ENCODE measurements at regions not wholly inside any gene's neighbourhood (a gene's known extent, or its start where the extent isn't known, plus 50 kb on each side); places are given as distances from the start of the nearest gene placed in this dataset.
"Not testable (repeated sequence)": the region's sequence is repeated elsewhere in the genome, so short reads cannot be mapped to it uniquely, and the experiment has no call there.

GRCh38 chr12:91640021-91640420 is 457.4 kb upstream of the DCN start:
- DNase-seq = no peak

- no peak for DNase-seq
Observed at GRCh38 chr12:91639327-91639726, 456.7 kb upstream of the DCN start.

- DNase-seq = no peak
Observed at GRCh38 chr12:91637789-91638624, 455.4 kb upstream of the DCN start.

GRCh38 chr12:91636721-91637120 is 454.1 kb upstream of the DCN start:
- no peak for DNase-seq

GRCh38 chr12:91634386-91634713 is 451.7 kb upstream of the DCN start:
- not testable (repeated sequence) for DNase-seq

GRCh38 chr12:91633734-91634357 is 451.2 kb upstream of the DCN start:
- DNase-seq = no peak

- no peak for DNase-seq
Observed at GRCh38 chr12:91633206-91633605, 450.6 kb upstream of the DCN start.

GRCh38 chr12:91632042-91632786 is 449.6 kb upstream of the DCN start:
- DNase-seq = no peak

- DNase-seq = no peak
Observed at GRCh38 chr12:91630596-91631293, 448.1 kb upstream of the DCN start.

- no peak for DNase-seq
Observed at GRCh38 chr12:91630083-91630482, 447.5 kb upstream of the DCN start.

- DNase-seq = no peak
Observed at GRCh38 chr12:91629440-91629839, 446.8 kb upstream of the DCN start.

- DNase-seq = no peak
Observed at GRCh38 chr12:91628656-91629055, 446.0 kb upstream of the DCN start.

GRCh38 chr12:91627225-91627624 is 444.6 kb upstream of the DCN start:
- no peak for DNase-seq

GRCh38 chr12:91622981-91623380 is 440.4 kb upstream of the DCN start:
- DNase-seq = no peak

- DNase-seq = no peak
Observed at GRCh38 chr12:91622037-91622436, 439.4 kb upstream of the DCN start.

GRCh38 chr12:91620992-91621391 is 438.4 kb upstream of the DCN start:
- DNase-seq = no peak

- DNase-seq = no peak
Observed at GRCh38 chr12:91620422-91620821, 437.8 kb upstream of the DCN start.

- DNase-seq = no peak
Observed at GRCh38 chr12:91618281-91618680, 435.7 kb upstream of the DCN start.

GRCh38 chr12:91617818-91618217 is 435.2 kb upstream of the DCN start:
- DNase-seq = no peak

GRCh38 chr12:91616416-91616815 is 433.8 kb upstream of the DCN start:
- no peak for DNase-seq

GRCh38 chr12:91613223-91613779 is 430.7 kb upstream of the DCN start:
- no peak for DNase-seq

- DNase-seq = no peak
Observed at GRCh38 chr12:91610561-91610960, 427.9 kb upstream of the DCN start.

- DNase-seq = no peak
Observed at GRCh38 chr12:91609283-91609682, 426.7 kb upstream of the DCN start.

All from stimulated activated CD4-positive, alpha-beta T cell treated with anti-CD3 and anti-CD28 coated beads, Interleukin-12 subunit alpha, Interleukin-12 subunit beta, amount 100 ng/mL, for 4 hours (primary cell).